Breast epithelium (tissue), 3 donors: ENCODE measurements at regions not wholly inside any gene's neighbourhood (a gene's known extent, or its start where the extent isn't known, plus 50 kb on each side); places are given as distances from the start of the nearest gene placed in this dataset.

ENCODE experiments used
- CTCF ChIP-seq, 3 donors: fragments of 450-650 bp; IDR thresholded peaks; one replicate each; pipeline ENCODE4 v1.5.1; 2016 to 2017; ENCODE audit warnings: antibody characterized with exemption in 3 of 3, mild to moderate bottlenecking in 3 of 3, moderate library complexity in 3 of 3
- POLR2A ChIP-seq: fragments of 450-650 bp; IDR thresholded peaks from one replicate; pipeline ENCODE4 v1.6.1; 2016; ENCODE audit warnings: antibody characterized with exemption, mild to moderate bottlenecking, moderate library complexity
- POLR2AphosphoS5 ChIP-seq, 3 donors: sonication (generic); formaldehyde crosslinking; IDR thresholded peaks; one replicate each; pipeline ENCODE4 v1.6.1; 2017; ENCODE audit warnings: antibody characterized with exemption in 3 of 3

GRCh38 chr18:67410075-67411070 lies 106.1 kb downstream of the DSEL start:
- TF ChIP-seq CTCF (IDR thresholded peaks at IDR 0.05): no peak
- no peak for TF ChIP-seq POLR2A
- TF ChIP-seq POLR2AphosphoS5 (IDR thresholded peaks at IDR 0.05): no peak
